GM23338 (cell line): ENCODE measurements at regions not wholly inside any gene's neighbourhood (a gene's known extent, or its start where the extent isn't known, plus 50 kb on each side); places are given as distances from the start of the nearest gene placed in this dataset.

ENCODE experiments used
- ATAC-seq: fragments of 200-7000 bp; cut with Tn5 transposase; 3 replicates; pipeline ENCODE4 v1.9.1; 2020
- DNase-seq: peaks from one replicate; pipeline ENCODE4 v3.0.0-alpha.2; 2015; ENCODE audit warnings: low spot score
- H2AFZ ChIP-seq: fragments of 200-600 bp; sonication (generic); 2 replicates; pipeline ENCODE4 v1.8.0; 2016; ENCODE audit warnings: antibody characterized with exemption, mild to moderate bottlenecking, moderate library complexity
- H3F3A ChIP-seq: fragments of 200-600 bp; sonication (generic); replicated peaks from 2 replicates; pipeline ENCODE4 v1.8.0; 2017; ENCODE audit warnings: antibody characterized with exemption, mixed run types, low read depth
- H3K27ac ChIP-seq: fragments of 200-600 bp; sonication (generic); 2 replicates; pipeline ENCODE4 v1.6.1; 2016; ENCODE audit warnings: low read depth
- H3K27me3 ChIP-seq: fragments of 200-600 bp; sonication (generic); 2 replicates; pipeline ENCODE4 v1.8.0; 2016; ENCODE audit warnings: mild to moderate bottlenecking, mixed run types, moderate library complexity; ENCODE audit not compliant: insufficient read depth
- H3K36me3 ChIP-seq: fragments of 200-600 bp; sonication (generic); 2 replicates; pipeline ENCODE4 v1.8.0; 2016; ENCODE audit warnings: mild to moderate bottlenecking; ENCODE audit not compliant: insufficient read depth
- H3K4me1 ChIP-seq: fragments of 200-600 bp; sonication (generic); 2 replicates; pipeline ENCODE4 v1.8.0; 2016; ENCODE audit warnings: mild to moderate bottlenecking, moderate library complexity; ENCODE audit not compliant: insufficient read depth
- H3K4me2 ChIP-seq: fragments of 200-600 bp; sonication (generic); 2 replicates; pipeline ENCODE4 v1.7.1; 2017; ENCODE audit warnings: mixed run types
- H3K4me3 ChIP-seq: fragments of 200-600 bp; sonication (generic); 2 replicates; pipeline ENCODE4 v1.6.1; 2016; ENCODE audit warnings: mixed run types
- H3K79me2 ChIP-seq: fragments of 200-600 bp; sonication (generic); replicated peaks from 2 replicates; pipeline ENCODE4 v1.8.0; 2017; ENCODE audit warnings: mild to moderate bottlenecking; ENCODE audit not compliant: insufficient read depth
- H3K9me2 ChIP-seq: fragments of 200-600 bp; sonication (generic); 2 replicates; pipeline ENCODE4 v1.8.0; 2017; ENCODE audit not compliant: insufficient read depth
- H4K20me1 ChIP-seq: fragments of 200-600 bp; sonication (generic); replicated peaks from 2 replicates; pipeline ENCODE4 v1.8.0; 2017; ENCODE audit warnings: mild to moderate bottlenecking; ENCODE audit not compliant: insufficient read depth
- H3K27ac Mint-ChIP-seq: 2 replicates; pipeline ENCODE4 v1.8.0; 2020; ENCODE audit warnings: inconsistent platforms, mild to moderate bottlenecking, moderate library complexity, mixed read lengths
- H3K27me3 Mint-ChIP-seq: 3 replicates; pipeline ENCODE4 v1.8.0; 2022; ENCODE audit warnings: low read depth, mild to moderate bottlenecking, moderate library complexity, mixed read lengths, inconsistent platforms; ENCODE audit not compliant: insufficient read depth, poor library complexity
- H3K36me3 Mint-ChIP-seq: 3 replicates; pipeline ENCODE4 v1.8.0; 2021; ENCODE audit warnings: low read depth, mild to moderate bottlenecking, inconsistent platforms, moderate library complexity, mixed read lengths
- H3K4me1 Mint-ChIP-seq: 3 replicates; pipeline ENCODE4 v1.8.0; 2020; ENCODE audit warnings: mild to moderate bottlenecking, inconsistent platforms, mixed read lengths
- H3K4me3 Mint-ChIP-seq: 3 replicates; pipeline ENCODE4 v1.8.0; 2021; ENCODE audit warnings: moderate library complexity, mild to moderate bottlenecking, inconsistent platforms, mixed read lengths
- H3K9me3 Mint-ChIP-seq: 3 replicates; pipeline ENCODE4 v1.8.0; 2020; ENCODE audit warnings: moderate library complexity, mild to moderate bottlenecking, inconsistent platforms, mixed read lengths
- CREB1 ChIP-seq: fragments of 250-450 bp; sonication (Bioruptor Pico); IDR thresholded peaks from 2 replicates; pipeline ENCODE4 v1.5.0; 2020; ENCODE audit warnings: low read depth, mild to moderate bottlenecking, moderate library complexity
- CTCF ChIP-seq, 2 experiments: fragments of 200-600 bp in 1 of 2; sonication (generic) in 1 of 2; conservative IDR thresholded peaks; 2 replicates each; pipeline versions ENCODE4 v1.5.1 to v1.6.1; 2016 to 2017; ENCODE audit warnings: antibody characterized with exemption in 2 of 2, low read depth in 2 of 2, mild to moderate bottlenecking in 2 of 2, moderate library complexity in 1 of 2
- ETS1 ChIP-seq: IDR thresholded peaks from 2 replicates; pipeline ENCODE4 v1.6.1; 2016; ENCODE audit warnings: antibody characterized with exemption
- EZH2 ChIP-seq: fragments of 200-600 bp; sonication (generic); IDR thresholded peaks from one replicate; pipeline ENCODE4 v1.8.0; 2017; ENCODE audit warnings: antibody characterized with exemption, mild to moderate bottlenecking, low read depth; ENCODE audit not compliant: unreplicated experiment
- EZH2phosphoT487 ChIP-seq: fragments of 200-600 bp; sonication (generic); IDR thresholded peaks from one replicate; pipeline ENCODE4 v1.8.1; 2018; ENCODE audit warnings: antibody characterized with exemption; ENCODE audit not compliant: unreplicated experiment
- JUNB ChIP-seq: IDR thresholded peaks from one replicate; pipeline ENCODE4 v1.6.1; 2016; ENCODE audit warnings: antibody characterized with exemption; ENCODE audit not compliant: unreplicated experiment
- NANOG ChIP-seq: IDR thresholded peaks from 2 replicates; pipeline ENCODE4 v1.6.1; 2016; ENCODE audit warnings: antibody characterized with exemption, borderline replicate concordance
- POLR2AphosphoS5 ChIP-seq: IDR thresholded peaks from 2 replicates; pipeline ENCODE4 v1.6.1; 2016; ENCODE audit warnings: antibody characterized with exemption, low read depth
- REST ChIP-seq: IDR thresholded peaks from one replicate; pipeline ENCODE4 v1.6.1; 2018; ENCODE audit warnings: antibody characterized with exemption; ENCODE audit not compliant: unreplicated experiment
- STAT1 ChIP-seq: IDR thresholded peaks from one replicate; pipeline ENCODE4 v1.6.1; 2016; ENCODE audit warnings: antibody characterized with exemption; ENCODE audit not compliant: unreplicated experiment
- ZNF114 ChIP-seq: fragments of 250-450 bp; sonication (Bioruptor Pico); IDR thresholded peaks from 2 replicates; pipeline ENCODE4 v1.5.0; 2020; ENCODE audit warnings: mild to moderate bottlenecking, moderate library complexity
- ZNF331 ChIP-seq: fragments of 250-450 bp; sonication (Bioruptor Pico); IDR thresholded peaks from 2 replicates; pipeline ENCODE4 v1.5.0; 2020; ENCODE audit warnings: low read depth, mild to moderate bottlenecking, moderate library complexity
- ZNF462 ChIP-seq: fragments of 250-450 bp; sonication (Bioruptor Pico); IDR thresholded peaks from 2 replicates; pipeline ENCODE4 v1.5.0; 2020; ENCODE audit warnings: mild to moderate bottlenecking, moderate library complexity

GRCh38 chr15:70321172-70321819 is 223.6 kb upstream of the TLE3 start:
- no peaks in the 10 kb centered on the region for H4K20me1 ChIP-seq
- no peaks in the 10 kb centered on the region for H3K4me1 ChIP-seq
- H3K27me3 ChIP-seq, result no peaks in the 10 kb centered on the region
- DNase-seq (no peak), ATAC-seq (no peak)
- H3K4me3 ChIP-seq, result no peak overlapping the region
- Mint-ChIP-seq H3K9me3 (no peaks in the 10 kb centered on the region), H3K4me1 (peaks cover 12% of the 10 kb centered on the region), H3K27me3 (peaks cover 3% of the 10 kb centered on the region), H3K36me3 (no peaks in the 10 kb centered on the region), H3K27ac (no peak overlapping the region), H3K4me3 (no peak overlapping the region)
- no peak overlapping the region for H3K27ac ChIP-seq
- no peaks in the 10 kb centered on the region for H3K36me3 ChIP-seq
- H2AFZ ChIP-seq, result no peak overlapping the region
- H3K4me2 ChIP-seq, result no peak overlapping the region
- H3K79me2 ChIP-seq, result no peaks in the 10 kb centered on the region
- H3K9me2 ChIP-seq, result no peaks in the 10 kb centered on the region
- TF ChIP-seq EZH2 (no peak), JUNB (no peak), POLR2AphosphoS5 (no peak), NANOG (no peak), EZH2phosphoT487 (no peak), ZNF114 (CRISPR knock-in tag) (no peak), ZNF462 (CRISPR knock-in tag) (no peak), CREB1 (CRISPR knock-in tag) (no peak), ETS1 (no peak), STAT1 (no peak), ZNF331 (CRISPR knock-in tag) (no peak), CTCF (conservative IDR thresholded peaks at IDR 0.05; ENCODE audit: low read depth in 2 of 2) (no peak), REST (no peak)
- H3F3A ChIP-seq, result no peaks in the 10 kb centered on the region
